Peyer's patch (tissue), 4 donors: ENCODE measurements at regions not wholly inside any gene's neighbourhood (a gene's known extent, or its start where the extent isn't known, plus 50 kb on each side); places are given as distances from the start of the nearest gene placed in this dataset.

Source experiments
- DNase-seq, 3 donors: peaks; one replicate each; pipeline ENCODE4 v3.0.0-alpha.2; 2017 to 2019
- H3K27ac ChIP-seq, 4 donors: fragments of 200-600 bp; sonication (generic); one replicate each; pipeline ENCODE4 v1.5.1; 2016 to 2019
- H3K27me3 ChIP-seq, 2 donors: fragments of 200-600 bp; sonication (generic); one replicate each; pipeline ENCODE4 v1.5.1; 2019
- H3K36me3 ChIP-seq, 3 donors: fragments of 200-600 bp; sonication (generic); one replicate each; pipeline ENCODE4 v1.5.1; 2016 to 2019
- H3K4me1 ChIP-seq, 4 donors: fragments of 200-600 bp; sonication (generic); one replicate each; pipeline ENCODE4 v1.5.1; 2016 to 2019
- H3K4me3 ChIP-seq, 4 donors: fragments of 200-600 bp; sonication (generic); 1 replicate in 3 of 4; 2 replicates in 1 of 4; pipeline ENCODE4 v1.5.1; 2016 to 2019; ENCODE audit warnings: mild to moderate bottlenecking in 1 of 4
- H3K9me3 ChIP-seq, 4 donors: fragments of 200-600 bp; sonication (generic); one replicate each; pipeline ENCODE4 v1.5.1; 2016 to 2019; ENCODE audit warnings: mild to moderate bottlenecking in 1 of 4
- POLR2A ChIP-seq, 2 donors: fragments of 450-650 bp; IDR thresholded peaks; one replicate each; pipeline ENCODE4 v1.5.1; 2017; ENCODE audit warnings: antibody characterized with exemption in 2 of 2, mild to moderate bottlenecking in 2 of 2, moderate library complexity in 2 of 2
- TF ChIP-seq, protein P1 (sequence below), 6 experiments: fragments of 450-650 bp in 4 of 6; fragments of 200-600 bp in 2 of 6; sonication (generic) in 1 of 6; IDR thresholded peaks; one replicate each; pipeline ENCODE4 v1.5.1; 2017 to 2019; ENCODE audit warnings: antibody characterized with exemption in 6 of 6, mild to moderate bottlenecking in 3 of 6, moderate library complexity in 1 of 6

DNA sequence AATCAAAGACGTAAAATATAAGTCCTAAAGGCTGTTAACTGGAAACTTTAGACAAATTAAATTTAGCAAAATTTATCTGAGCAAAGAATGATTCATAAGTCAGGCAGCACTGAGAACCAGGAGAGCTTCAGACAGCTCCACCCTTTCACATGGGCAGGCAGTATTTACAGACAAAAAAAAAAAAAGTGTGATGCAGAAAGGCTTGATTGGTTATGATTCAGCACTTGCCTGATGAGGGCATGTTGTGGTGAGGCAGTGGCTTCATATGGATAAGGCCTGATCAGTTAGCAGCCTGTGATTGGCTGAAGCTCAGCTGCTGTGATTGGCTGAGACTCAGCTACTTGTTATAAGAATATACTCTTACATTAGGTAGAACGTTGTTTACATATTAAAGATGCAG is 495.4 kb upstream of the POM121L12 start:
- no peak overlapping the region for H3K4me3 ChIP-seq
- no peaks in the 10 kb centered on the region for H3K27me3 ChIP-seq
- H3K4me1 ChIP-seq = no peaks in the 10 kb centered on the region
- H3K36me3 ChIP-seq = no peaks in the 10 kb centered on the region
- H3K27ac ChIP-seq = no peak overlapping the region
- no peaks in the 10 kb centered on the region for H3K9me3 ChIP-seq
- DNase-seq = no peak
- no peak for TF ChIP-seq POLR2A (IDR thresholded peaks at IDR 0.05)
- TF ChIP-seq, protein P1, sequence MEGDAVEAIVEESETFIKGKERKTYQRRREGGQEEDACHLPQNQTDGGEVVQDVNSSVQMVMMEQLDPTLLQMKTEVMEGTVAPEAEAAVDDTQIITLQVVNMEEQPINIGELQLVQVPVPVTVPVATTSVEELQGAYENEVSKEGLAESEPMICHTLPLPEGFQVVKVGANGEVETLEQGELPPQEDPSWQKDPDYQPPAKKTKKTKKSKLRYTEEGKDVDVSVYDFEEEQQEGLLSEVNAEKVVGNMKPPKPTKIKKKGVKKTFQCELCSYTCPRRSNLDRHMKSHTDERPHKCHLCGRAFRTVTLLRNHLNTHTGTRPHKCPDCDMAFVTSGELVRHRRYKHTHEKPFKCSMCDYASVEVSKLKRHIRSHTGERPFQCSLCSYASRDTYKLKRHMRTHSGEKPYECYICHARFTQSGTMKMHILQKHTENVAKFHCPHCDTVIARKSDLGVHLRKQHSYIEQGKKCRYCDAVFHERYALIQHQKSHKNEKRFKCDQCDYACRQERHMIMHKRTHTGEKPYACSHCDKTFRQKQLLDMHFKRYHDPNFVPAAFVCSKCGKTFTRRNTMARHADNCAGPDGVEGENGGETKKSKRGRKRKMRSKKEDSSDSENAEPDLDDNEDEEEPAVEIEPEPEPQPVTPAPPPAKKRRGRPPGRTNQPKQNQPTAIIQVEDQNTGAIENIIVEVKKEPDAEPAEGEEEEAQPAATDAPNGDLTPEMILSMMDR (IDR thresholded peaks at IDR 0.05) = no peak

DNA sequence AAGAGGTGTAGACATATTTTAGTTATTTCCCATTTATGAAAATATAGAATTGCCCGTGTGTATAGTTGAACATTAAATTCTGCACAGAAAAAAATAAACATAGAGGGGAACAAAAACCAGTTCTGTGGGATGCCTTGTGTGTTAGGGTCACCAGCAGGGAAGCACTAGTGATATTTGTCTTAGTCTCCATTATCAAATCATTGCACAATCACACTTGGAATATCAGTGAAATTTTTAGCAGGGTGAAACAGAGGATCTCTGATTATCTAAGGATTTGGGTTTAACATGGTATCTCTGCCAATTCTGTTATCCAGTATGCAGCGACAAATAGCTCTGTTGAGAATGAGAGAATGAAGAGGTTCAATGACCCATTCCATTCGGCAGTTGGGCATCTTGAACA is 496.0 kb upstream of the POM121L12 start:
- no peaks in the 10 kb centered on the region for H3K27me3 ChIP-seq
- no peaks in the 10 kb centered on the region for H3K4me1 ChIP-seq
- TF ChIP-seq, protein P1 (IDR thresholded peaks at IDR 0.05) = no peak
- TF ChIP-seq POLR2A (IDR thresholded peaks at IDR 0.05) = no peak
- no peak for DNase-seq
- H3K36me3 ChIP-seq = no peaks in the 10 kb centered on the region
- H3K4me3 ChIP-seq = no peak overlapping the region
- no peaks in the 10 kb centered on the region for H3K9me3 ChIP-seq
- H3K27ac ChIP-seq = no peak overlapping the region

DNA sequence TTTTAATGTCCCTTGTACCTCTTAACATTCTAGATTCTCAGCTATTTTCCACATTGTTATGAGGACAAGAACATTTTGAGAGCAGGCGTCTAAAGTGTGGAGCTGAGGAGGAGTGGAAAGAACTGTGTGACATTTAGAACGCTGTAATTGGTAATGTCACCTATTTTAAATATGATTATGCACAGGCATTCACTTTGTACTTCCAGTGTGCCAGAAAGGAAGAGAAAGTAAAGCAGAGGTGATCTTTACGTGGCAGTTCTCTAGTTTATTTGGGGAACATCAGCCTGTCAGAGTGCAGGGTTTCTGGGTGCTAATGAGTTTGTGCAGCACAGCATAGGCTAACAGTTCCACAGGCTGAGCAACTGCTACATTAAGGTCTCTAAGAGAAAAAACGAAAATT is 498.4 kb upstream of the POM121L12 start:
- no peaks in the 10 kb centered on the region for H3K36me3 ChIP-seq
- H3K9me3 ChIP-seq = no peaks in the 10 kb centered on the region
- TF ChIP-seq, protein P1 (IDR thresholded peaks at IDR 0.05) = no peak
- no peak for TF ChIP-seq POLR2A (IDR thresholded peaks at IDR 0.05)
- no peaks in the 10 kb centered on the region for H3K27me3 ChIP-seq
- no peak for DNase-seq
- H3K4me3 ChIP-seq = no peak overlapping the region
- no peaks in the 10 kb centered on the region for H3K4me1 ChIP-seq
- H3K27ac ChIP-seq = no peak overlapping the region

DNA sequence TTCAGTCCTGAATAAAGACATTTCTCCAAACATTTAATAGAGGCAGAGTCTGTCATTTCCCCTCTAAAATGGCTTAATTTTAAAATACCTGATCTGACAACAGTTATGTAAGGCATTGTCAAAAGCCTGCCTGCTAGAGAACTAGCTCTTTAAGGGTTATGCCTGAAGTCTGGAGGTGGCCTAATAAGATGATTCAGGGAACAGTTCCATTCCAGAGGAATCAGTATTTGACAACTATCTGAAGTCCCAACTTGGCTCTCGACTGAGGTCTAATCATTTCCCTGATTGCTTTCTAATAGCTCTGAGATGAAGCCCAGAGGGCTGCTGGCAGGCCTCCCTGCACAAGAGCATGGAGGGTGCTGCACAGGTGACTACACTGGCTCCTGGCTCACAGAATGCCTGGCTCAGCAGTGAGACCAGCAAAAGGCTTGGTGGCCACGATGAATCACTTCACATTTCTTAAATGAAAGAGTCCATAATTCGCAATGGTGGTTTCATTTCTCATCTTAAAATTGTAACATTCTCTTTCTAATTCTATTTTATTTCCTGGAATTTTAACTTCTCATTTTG is 509.6 kb upstream of the POM121L12 start:
- Histone ChIP-seq H3K27ac (no peak overlapping the region), H3K9me3 (no peaks in the 10 kb centered on the region), H3K27me3 (no peaks in the 10 kb centered on the region), H3K36me3 (no peaks in the 10 kb centered on the region), H3K4me1 (no peaks in the 10 kb centered on the region), H3K4me3 (no peak overlapping the region)
- TF ChIP-seq, protein P1 (IDR thresholded peaks at IDR 0.05) = no peak
- TF ChIP-seq POLR2A (IDR thresholded peaks at IDR 0.05) = no peak
- no peak for DNase-seq

DNA sequence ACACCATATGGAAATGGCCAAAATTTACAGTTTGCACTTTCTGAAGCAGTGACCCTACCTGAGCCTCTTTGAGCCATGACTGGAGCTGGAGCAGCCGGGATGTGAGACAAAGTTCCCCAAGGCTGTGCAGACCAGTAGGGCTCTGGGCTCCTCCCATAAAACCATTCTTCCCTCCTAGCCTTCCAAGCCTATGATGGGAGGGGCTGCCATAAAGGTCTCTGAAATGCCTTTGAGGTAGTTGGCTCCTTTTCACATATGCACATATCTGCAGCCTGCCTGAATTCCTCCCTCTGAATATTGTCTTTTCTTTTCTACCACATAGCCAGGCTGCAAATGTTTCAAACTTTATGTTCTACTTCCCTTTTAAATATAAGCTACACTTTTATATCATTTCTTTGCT is 516.6 kb upstream of the POM121L12 start:
- TF ChIP-seq POLR2A (IDR thresholded peaks at IDR 0.05) = no peak
- TF ChIP-seq, protein P1 (IDR thresholded peaks at IDR 0.05) = no peak
- Histone ChIP-seq H3K9me3 (peaks cover 0 to 3% (median 0%) of the 10 kb centered on the region in 4 donors), H3K27ac (no peak overlapping the region), H3K4me3 (no peak overlapping the region), H3K4me1 (no peaks in the 10 kb centered on the region), H3K27me3 (no peaks in the 10 kb centered on the region), H3K36me3 (no peaks in the 10 kb centered on the region)
- no peak for DNase-seq

DNA sequence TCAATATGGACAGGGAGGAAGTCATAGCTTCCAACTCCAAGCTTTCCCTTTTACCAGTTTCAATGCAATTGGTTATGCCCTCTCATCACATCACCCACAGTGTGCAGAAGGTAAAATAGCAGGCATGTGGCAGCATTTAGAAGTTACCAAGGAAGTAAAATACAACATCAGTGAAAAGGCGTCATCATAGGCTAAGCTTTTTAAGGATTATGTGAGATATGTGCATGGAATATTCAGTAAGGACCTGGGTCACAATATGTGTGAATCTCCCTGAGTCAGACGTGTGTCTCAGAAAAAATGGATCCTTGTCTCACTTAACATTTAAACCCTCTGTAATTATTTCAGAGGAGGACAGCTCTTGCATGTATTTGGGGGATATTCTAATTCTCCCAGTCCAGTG is 522.8 kb upstream of the POM121L12 start:
- Histone ChIP-seq H3K36me3 (no peaks in the 10 kb centered on the region), H3K4me3 (no peak overlapping the region), H3K27me3 (no peaks in the 10 kb centered on the region), H3K27ac (no peak overlapping the region), H3K9me3 (peaks cover 0 to 3% (median 0%) of the 10 kb centered on the region in 4 donors), H3K4me1 (no peaks in the 10 kb centered on the region)
- TF ChIP-seq POLR2A (IDR thresholded peaks at IDR 0.05) = no peak
- TF ChIP-seq, protein P1 (IDR thresholded peaks at IDR 0.05) = no peak
- DNase-seq = no peak
